A673 (cell line): ENCODE measurements at regions not wholly inside any gene's neighbourhood (a gene's known extent, or its start where the extent isn't known, plus 50 kb on each side); places are given as distances from the start of the nearest gene placed in this dataset.

Experiments used
- CTCF ChIP-seq: fragments of 300-800, 200-600 bp; sonication (generic); conservative IDR thresholded peaks from 2 replicates; pipeline ENCODE4 v1.5.1; 2017; ENCODE audit warnings: low read depth, mild to moderate bottlenecking, antibody characterized with exemption, low read length, moderate library complexity, mixed read lengths
- EZH2 ChIP-seq: fragments of 200-600 bp; sonication (generic); IDR thresholded peaks from 2 replicates; pipeline ENCODE4 v1.6.1; 2017; ENCODE audit warnings: borderline replicate concordance, low read depth, mild to moderate bottlenecking, mixed read lengths, antibody characterized with exemption, low read length; ENCODE audit not compliant: poor library complexity, severe bottlenecking

DNA sequence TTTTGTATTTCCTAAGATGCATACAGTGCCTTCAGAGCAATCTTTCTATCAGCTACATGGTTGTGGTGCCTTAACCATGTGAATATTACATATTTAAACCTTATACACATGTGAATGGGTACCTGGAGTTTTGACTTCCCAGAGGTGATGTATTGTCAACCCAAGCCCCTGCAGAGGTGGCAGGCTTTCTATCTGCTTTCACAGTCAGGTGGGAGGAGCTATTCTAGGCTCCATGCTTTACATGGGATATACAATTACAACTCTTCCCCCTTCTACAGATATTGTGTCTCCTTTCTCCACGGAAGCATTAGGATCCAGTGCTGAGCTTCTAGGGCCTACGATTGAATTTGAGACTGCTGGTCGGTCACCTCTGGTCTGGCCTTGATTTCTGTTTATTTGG is 89.8 kb upstream of the TUT7 start:
- TF ChIP-seq EZH2 (no peak), CTCF (no peak)
